ENCODE measurements at regions not wholly inside any gene's neighbourhood (a gene's known extent, or its start where the extent isn't known, plus 50 kb on each side); places are given as distances from the start of the nearest gene placed in this dataset.

DNA sequence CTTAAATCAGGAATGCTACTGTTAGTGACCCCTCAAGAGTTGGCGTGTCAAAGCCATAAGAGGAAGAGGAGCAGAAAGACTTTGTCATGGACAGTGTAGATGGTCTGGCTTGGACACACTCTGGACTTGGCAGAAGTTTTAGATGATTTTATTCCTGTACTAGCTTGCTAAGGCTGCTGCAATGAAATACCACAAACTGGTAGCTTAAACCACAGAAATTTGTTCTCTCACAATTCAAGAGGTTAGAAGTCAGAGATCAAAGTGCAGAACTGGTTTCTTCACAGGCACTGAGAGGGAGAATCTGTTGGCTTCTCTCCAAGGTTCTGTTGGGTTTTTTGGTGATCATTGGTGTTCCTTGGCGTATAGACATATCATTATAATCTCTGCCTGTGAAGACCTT is 869.8 kb upstream of the B3GALT2 start:
- Histone ChIP-seq H4K20me1 (ENCODE audit: insufficient read depth, low read length) (no peaks in the 10 kb centered on the region), H3K36me3 (ENCODE audit: insufficient read depth, low read length) (no peaks in the 10 kb centered on the region), H2AFZ (ENCODE audit: low read length) (no peak overlapping the region), H3K4me2 (ENCODE audit: low read length) (no peak overlapping the region), H3K27ac (ENCODE audit: low read depth, low read length, poor library complexity, severe bottlenecking) (no peak overlapping the region), H3K4me1 (ENCODE audit: insufficient read depth, low read length, poor library complexity, severe bottlenecking) (no peaks in the 10 kb centered on the region), H3K79me2 (ENCODE audit: insufficient read depth, low read depth, low read length) (no peaks in the 10 kb centered on the region), H3K9me3 (ENCODE audit: low read length) (no peaks in the 10 kb centered on the region), H3K4me3 (ENCODE audit: low read depth, low read length, poor library complexity, severe bottlenecking) (no peak overlapping the region), H3K9me2 (ENCODE audit: insufficient read depth, low read length) (no peaks in the 10 kb centered on the region)
- BruUV-seq (replicated peaks) = no TSS peak
- no peak for TF ChIP-seq EZH2phosphoT487 (IDR thresholded peaks at IDR 0.05; ENCODE audit: borderline replicate concordance, low read depth, low read length)
- TF ChIP-seq, protein P1, sequence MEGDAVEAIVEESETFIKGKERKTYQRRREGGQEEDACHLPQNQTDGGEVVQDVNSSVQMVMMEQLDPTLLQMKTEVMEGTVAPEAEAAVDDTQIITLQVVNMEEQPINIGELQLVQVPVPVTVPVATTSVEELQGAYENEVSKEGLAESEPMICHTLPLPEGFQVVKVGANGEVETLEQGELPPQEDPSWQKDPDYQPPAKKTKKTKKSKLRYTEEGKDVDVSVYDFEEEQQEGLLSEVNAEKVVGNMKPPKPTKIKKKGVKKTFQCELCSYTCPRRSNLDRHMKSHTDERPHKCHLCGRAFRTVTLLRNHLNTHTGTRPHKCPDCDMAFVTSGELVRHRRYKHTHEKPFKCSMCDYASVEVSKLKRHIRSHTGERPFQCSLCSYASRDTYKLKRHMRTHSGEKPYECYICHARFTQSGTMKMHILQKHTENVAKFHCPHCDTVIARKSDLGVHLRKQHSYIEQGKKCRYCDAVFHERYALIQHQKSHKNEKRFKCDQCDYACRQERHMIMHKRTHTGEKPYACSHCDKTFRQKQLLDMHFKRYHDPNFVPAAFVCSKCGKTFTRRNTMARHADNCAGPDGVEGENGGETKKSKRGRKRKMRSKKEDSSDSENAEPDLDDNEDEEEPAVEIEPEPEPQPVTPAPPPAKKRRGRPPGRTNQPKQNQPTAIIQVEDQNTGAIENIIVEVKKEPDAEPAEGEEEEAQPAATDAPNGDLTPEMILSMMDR (conservative IDR thresholded peaks at IDR 0.05; ENCODE audit: low read length) = no peak
- intact Hi-C loops (cut with micrococcal nuclease; ENCODE audit: unreplicated experiment) = no loop called here
- DNase-seq (ENCODE audit: low spot score) = no peak
- CTCF ChIA-PET (ENCODE audit: unreplicated experiment) = no interaction called here
- POLR2A ChIA-PET = no interaction called here

DNA sequence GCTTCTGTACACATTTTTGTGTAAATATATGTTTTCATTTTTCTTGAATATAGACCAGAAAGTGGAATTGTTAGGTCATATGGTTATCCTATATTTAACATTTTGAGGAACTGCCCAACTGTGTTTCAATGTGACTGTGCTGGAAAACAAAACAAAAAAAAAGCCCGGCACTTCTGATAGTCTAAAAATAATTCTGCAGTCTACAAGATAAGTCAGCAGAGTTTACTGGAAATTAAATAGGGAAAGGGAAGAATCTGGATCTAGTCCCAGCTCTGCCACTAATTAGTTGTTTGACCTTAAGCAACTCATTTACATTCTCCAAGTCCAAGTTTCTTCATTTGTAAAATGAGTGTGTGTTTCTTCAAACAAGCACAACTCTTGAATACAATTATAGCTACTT is 869.1 kb upstream of the B3GALT2 start:
- DNase-seq (ENCODE audit: low spot score) = no peak
- no TSS peak for BruUV-seq (replicated peaks)
- Histone ChIP-seq H3K9me3 (ENCODE audit: low read length) (no peaks in the 10 kb centered on the region), H3K4me2 (ENCODE audit: low read length) (no peak overlapping the region), H3K36me3 (ENCODE audit: insufficient read depth, low read length) (no peaks in the 10 kb centered on the region), H3K27ac (ENCODE audit: low read depth, low read length, poor library complexity, severe bottlenecking) (no peak overlapping the region), H2AFZ (ENCODE audit: low read length) (no peak overlapping the region), H3K9me2 (ENCODE audit: insufficient read depth, low read length) (no peaks in the 10 kb centered on the region), H4K20me1 (ENCODE audit: insufficient read depth, low read length) (no peaks in the 10 kb centered on the region), H3K4me3 (ENCODE audit: low read depth, low read length, poor library complexity, severe bottlenecking) (no peak overlapping the region), H3K4me1 (ENCODE audit: insufficient read depth, low read length, poor library complexity, severe bottlenecking) (no peaks in the 10 kb centered on the region), H3K79me2 (ENCODE audit: insufficient read depth, low read depth, low read length) (no peaks in the 10 kb centered on the region)
- intact Hi-C loops (cut with micrococcal nuclease; ENCODE audit: unreplicated experiment) = no loop called here
- ChIA-PET POLR2A (interaction anchor here (0.6 to 1.1 kb wide), 3 partner anchors 12 to 839 kb away, joined by 3 to 5 read pairs (median 3); no protein-coding TSS in a partner anchor), CTCF (ENCODE audit: unreplicated experiment) (no interaction called here)
- no peak for TF ChIP-seq EZH2phosphoT487 (IDR thresholded peaks at IDR 0.05; ENCODE audit: borderline replicate concordance, low read depth, low read length)
- TF ChIP-seq, protein P1 (conservative IDR thresholded peaks at IDR 0.05; ENCODE audit: low read length) = no peak

DNA sequence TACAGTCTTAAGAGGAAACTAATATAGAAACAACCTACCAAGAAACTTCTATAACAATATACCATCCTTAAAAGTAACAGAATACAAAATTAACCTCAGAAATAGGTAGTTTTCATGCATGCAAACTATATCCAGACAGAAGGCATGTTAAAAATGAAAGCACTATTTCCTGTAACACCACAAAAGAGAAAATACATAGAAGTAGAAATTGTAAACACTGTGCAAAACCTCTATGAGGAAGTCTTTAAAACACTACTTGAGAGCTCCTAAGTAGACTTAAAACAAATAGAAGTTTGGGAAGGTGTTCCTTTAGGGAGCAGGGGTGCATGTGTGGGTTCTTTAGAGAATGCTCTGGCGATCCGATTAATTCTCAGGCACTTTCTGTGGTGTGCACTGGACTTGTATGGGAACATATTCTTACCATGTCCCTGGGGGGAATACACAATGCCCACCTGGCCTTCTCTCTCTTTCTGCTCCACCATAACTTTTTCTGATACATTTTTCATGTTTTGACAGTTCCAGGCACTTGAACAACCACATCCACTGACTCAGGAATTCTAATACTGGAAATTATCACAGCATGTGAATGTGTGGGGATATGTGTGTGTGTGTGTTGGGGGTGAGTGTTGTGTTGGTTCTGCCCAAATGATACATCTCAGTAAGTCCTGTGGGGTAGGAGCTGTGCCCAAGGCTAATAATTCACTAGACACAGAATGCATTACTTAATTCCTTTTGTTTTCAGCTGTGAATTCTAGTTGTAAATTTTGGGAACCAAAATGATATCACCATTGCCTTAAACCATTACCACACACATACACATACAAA is 866.3 kb upstream of the B3GALT2 start:
- ChIA-PET CTCF (ENCODE audit: unreplicated experiment) (no interaction called here), POLR2A (interaction anchor here (0.5 to 1.0 kb wide), 3 partner anchors 16 to 1139 kb away, joined by 3 to 5 read pairs (median 3); no protein-coding TSS in a partner anchor)
- H3K4me3 ChIP-seq (ENCODE audit: low read depth, low read length, poor library complexity, severe bottlenecking) = no peak overlapping the region
- no peaks in the 10 kb centered on the region for H3K4me1 ChIP-seq (ENCODE audit: insufficient read depth, low read length, poor library complexity, severe bottlenecking)
- no peaks in the 10 kb centered on the region for H3K36me3 ChIP-seq (ENCODE audit: insufficient read depth, low read length)
- intact Hi-C loops (cut with micrococcal nuclease; ENCODE audit: unreplicated experiment) = no loop called here
- no peaks in the 10 kb centered on the region for H3K9me3 ChIP-seq (ENCODE audit: low read length)
- no peaks in the 10 kb centered on the region for H3K9me2 ChIP-seq (ENCODE audit: insufficient read depth, low read length)
- no peaks in the 10 kb centered on the region for H3K79me2 ChIP-seq (ENCODE audit: insufficient read depth, low read depth, low read length)
- H3K4me2 ChIP-seq (ENCODE audit: low read length) = no peak overlapping the region
- H2AFZ ChIP-seq (ENCODE audit: low read length) = no peak overlapping the region
- no TSS peak for BruUV-seq (replicated peaks)
- TF ChIP-seq, protein P1 (conservative IDR thresholded peaks at IDR 0.05; ENCODE audit: low read length) = no peak
- no peak for TF ChIP-seq EZH2phosphoT487 (IDR thresholded peaks at IDR 0.05; ENCODE audit: borderline replicate concordance, low read depth, low read length)
- H4K20me1 ChIP-seq (ENCODE audit: insufficient read depth, low read length) = no peaks in the 10 kb centered on the region
- no peak overlapping the region for H3K27ac ChIP-seq (ENCODE audit: low read depth, low read length, poor library complexity, severe bottlenecking)
- DNase-seq (ENCODE audit: low spot score) = no peak
